ENCODE measurements at regions not wholly inside any gene's neighbourhood (a gene's known extent, or its start where the extent isn't known, plus 50 kb on each side); places are given as distances from the start of the nearest gene placed in this dataset.
A peak's percentile ranks its signal among the peaks of the same experiment; 100 is the strongest.
"Not testable (repeated sequence)": the region's sequence is repeated elsewhere in the genome, so short reads cannot be mapped to it uniquely, and the experiment has no call there.

DNA sequence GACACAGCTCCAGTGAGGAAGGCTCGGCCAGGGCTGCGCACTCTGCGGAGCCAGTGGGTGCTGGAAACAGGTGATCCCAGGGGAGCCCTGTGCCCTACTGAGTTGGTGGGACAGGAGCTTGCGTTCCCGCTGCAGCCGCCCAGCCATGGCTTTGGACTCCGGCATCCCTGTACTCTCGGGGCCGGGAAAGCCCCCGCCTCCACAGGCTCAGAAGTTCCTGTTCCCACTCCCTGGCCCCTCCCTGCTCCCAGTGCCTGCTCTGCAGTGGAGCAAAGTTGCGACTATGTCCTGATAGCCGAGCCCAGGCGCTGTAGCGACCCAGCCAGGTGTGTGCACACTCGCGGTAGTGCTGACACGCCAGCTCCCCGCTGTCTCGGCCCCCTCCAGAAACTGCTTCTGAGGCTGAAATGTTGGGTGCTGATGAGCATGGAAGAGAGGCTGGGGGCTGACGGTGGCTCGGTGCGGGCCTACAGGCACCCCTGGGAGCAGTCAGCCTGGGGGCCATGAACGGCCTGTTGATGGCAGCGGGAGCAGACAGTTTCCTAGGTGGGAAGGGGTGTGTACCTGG is 344.6 kb upstream of the MGAT4C start:
- H3K9me3 ChIP-seq (ENCODE audit: control insufficient read depth, low read length): no peaks in the 10 kb centered on the region
- H3K27ac ChIP-seq (ENCODE audit: low read length): no peak overlapping the region
- H3K27me3 ChIP-seq (ENCODE audit: control insufficient read depth, insufficient read depth): no peaks in the 10 kb centered on the region
- DNase-seq (peak in 1 of 3 donors; percentile 31), ATAC-seq (peak in 1 of 2 donors; percentile 19)
- WGBS: 96% methylated on average over 24 of the region's 24 CpGs
- intact Hi-C loops (cut with DNase I): no loop called here
- H3K4me3 ChIP-seq (ENCODE audit: low read length): no peak overlapping the region
- no peaks in the 10 kb centered on the region for H3K4me1 ChIP-seq (ENCODE audit: control insufficient read depth, insufficient read depth, low read length)

DNA sequence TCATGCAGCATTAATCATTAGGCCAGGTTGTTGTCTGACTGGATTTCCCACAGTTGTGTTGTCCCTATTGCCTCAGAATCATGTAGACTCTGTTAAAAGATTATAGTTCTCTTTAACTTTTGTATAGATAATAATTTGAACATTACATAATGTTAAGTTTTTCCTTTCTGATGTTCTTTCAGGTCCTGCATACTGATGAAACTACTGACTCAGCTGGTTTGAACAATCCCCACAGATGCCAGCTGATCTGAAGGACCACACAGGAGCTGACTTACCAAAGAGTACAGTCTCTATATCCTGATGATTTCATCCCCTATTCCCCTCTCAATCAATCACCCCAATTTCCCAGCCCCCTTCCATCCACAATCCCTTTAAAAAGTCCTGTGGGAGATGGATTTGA is 341.2 kb upstream of the MGAT4C start:
- Histone ChIP-seq H3K9me3 (ENCODE audit: control insufficient read depth, low read length) (no peaks in the 10 kb centered on the region), H3K27me3 (ENCODE audit: control insufficient read depth, insufficient read depth) (no peaks in the 10 kb centered on the region), H3K4me1 (ENCODE audit: control insufficient read depth, insufficient read depth, low read length) (no peaks in the 10 kb centered on the region), H3K4me3 (ENCODE audit: low read length) (no peak overlapping the region), H3K27ac (ENCODE audit: low read length) (no peak overlapping the region)
- no peak for DNase-seq
- intact Hi-C loops (cut with DNase I): no loop called here
- no peak for ATAC-seq

DNA sequence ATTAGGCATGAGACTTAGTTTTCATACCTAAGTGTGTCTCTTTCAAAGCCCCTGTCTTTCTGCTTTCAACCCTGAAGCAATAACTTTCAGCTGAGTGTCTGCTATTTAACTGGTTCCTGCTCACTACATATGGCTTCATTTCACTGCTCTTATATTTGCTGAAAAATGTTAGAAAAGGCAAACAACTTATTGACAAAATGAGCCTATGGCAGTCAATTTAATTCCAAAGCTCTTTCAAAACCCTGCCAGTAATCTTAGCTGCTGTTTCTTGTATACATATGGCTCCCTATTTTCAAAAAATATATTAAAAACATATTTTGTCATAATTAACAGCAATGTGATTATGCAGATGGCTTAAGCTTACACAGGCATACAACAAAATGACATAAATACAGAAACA is 334.1 kb upstream of the MGAT4C start:
- no peak for ATAC-seq
- Histone ChIP-seq H3K27ac (ENCODE audit: low read length) (no peak overlapping the region), H3K9me3 (ENCODE audit: control insufficient read depth, low read length) (no peaks in the 10 kb centered on the region), H3K4me1 (ENCODE audit: control insufficient read depth, insufficient read depth, low read length) (no peaks in the 10 kb centered on the region), H3K27me3 (ENCODE audit: control insufficient read depth, insufficient read depth) (no peaks in the 10 kb centered on the region), H3K4me3 (ENCODE audit: low read length) (no peak overlapping the region)
- no peak for DNase-seq
- intact Hi-C loops (cut with DNase I): no loop called here

DNA sequence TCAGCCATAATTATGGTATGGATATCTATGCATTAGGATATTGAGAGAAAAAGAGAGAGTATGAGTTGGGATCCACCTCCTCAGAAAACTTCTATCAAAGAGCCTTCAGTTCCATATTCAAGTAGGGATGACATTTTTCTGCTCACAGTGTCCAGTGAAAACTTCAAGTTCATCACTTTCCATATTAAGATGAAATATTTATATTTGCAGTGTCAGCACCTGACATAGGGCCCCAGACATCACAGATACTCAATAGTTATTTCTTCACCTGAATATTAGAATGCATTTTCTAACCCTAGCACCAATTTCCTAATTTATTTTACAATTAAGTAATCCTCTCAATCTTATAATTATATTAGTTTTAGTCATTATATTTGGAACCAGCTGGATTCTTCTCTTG is 318.0 kb upstream of the MGAT4C start:
- Histone ChIP-seq H3K4me1 (ENCODE audit: control insufficient read depth, insufficient read depth, low read length) (no peaks in the 10 kb centered on the region), H3K27me3 (ENCODE audit: control insufficient read depth, insufficient read depth) (no peaks in the 10 kb centered on the region), H3K27ac (ENCODE audit: low read length) (no peak overlapping the region), H3K4me3 (ENCODE audit: low read length) (no peak overlapping the region), H3K9me3 (ENCODE audit: control insufficient read depth, low read length) (no peaks in the 10 kb centered on the region)
- no peak for ATAC-seq
- intact Hi-C loops (cut with DNase I): no loop called here
- no peak for DNase-seq

DNA sequence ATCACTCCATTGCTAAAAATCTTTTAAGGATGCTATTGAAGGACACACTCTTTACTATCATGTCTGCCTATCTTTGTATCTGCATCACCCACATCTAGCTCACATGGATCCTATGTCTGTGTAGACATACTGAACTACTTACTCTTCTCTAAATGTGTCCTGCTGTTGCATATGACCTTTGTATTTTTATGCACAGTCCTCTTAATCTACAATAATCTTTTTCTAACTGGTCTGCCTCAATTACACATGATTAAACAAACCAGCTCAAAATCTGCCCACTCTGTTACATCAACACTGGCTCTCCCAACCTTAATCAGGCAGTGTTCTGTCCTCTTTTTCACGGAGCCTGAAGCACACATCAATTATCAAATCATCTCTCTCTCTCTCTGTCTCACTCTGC is 316.3 kb upstream of the MGAT4C start:
- 18% methylated on average over 1 of the region's 1 CpG for WGBS
- intact Hi-C loops (cut with DNase I): no loop called here
- no peaks in the 10 kb centered on the region for H3K9me3 ChIP-seq (ENCODE audit: control insufficient read depth, low read length)
- H3K27me3 ChIP-seq (ENCODE audit: control insufficient read depth, insufficient read depth): no peaks in the 10 kb centered on the region
- no peaks in the 10 kb centered on the region for H3K4me1 ChIP-seq (ENCODE audit: control insufficient read depth, insufficient read depth, low read length)
- H3K27ac ChIP-seq (ENCODE audit: low read length): no peak overlapping the region
- no peak for DNase-seq
- no peak for ATAC-seq
- no peak overlapping the region for H3K4me3 ChIP-seq (ENCODE audit: low read length)

DNA sequence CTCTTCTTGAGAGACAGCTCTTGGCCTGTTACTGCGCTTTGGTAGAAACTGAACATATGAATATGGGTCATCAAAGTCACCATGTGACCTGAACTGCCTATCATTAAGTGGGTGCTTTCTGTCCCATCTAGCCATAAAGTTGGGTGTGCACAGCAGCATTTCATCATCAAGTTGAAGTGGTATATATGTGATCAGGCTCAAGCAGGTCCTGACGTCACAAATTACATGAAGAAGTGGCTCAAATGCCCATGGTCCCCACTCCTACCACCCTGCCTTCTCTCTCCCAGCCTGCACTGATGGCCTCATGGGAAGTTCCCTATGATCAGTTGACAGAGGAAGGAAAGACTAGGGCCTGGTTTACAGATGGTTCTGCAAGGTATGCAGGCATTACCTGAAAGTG is 308.8 kb upstream of the MGAT4C start:
- Histone ChIP-seq H3K27ac (ENCODE audit: low read length) (no peak overlapping the region), H3K4me3 (ENCODE audit: low read length) (no peak overlapping the region), H3K9me3 (ENCODE audit: control insufficient read depth, low read length) (no peaks in the 10 kb centered on the region), H3K27me3 (ENCODE audit: control insufficient read depth, insufficient read depth) (no peaks in the 10 kb centered on the region), H3K4me1 (ENCODE audit: control insufficient read depth, insufficient read depth, low read length) (no peaks in the 10 kb centered on the region)
- no peak for ATAC-seq
- DNase-seq: no peak
- whole genome bisulfite sequencing: 95% methylated on average over 2 of the region's 2 CpGs
- intact Hi-C loops (cut with DNase I): no loop called here

DNA sequence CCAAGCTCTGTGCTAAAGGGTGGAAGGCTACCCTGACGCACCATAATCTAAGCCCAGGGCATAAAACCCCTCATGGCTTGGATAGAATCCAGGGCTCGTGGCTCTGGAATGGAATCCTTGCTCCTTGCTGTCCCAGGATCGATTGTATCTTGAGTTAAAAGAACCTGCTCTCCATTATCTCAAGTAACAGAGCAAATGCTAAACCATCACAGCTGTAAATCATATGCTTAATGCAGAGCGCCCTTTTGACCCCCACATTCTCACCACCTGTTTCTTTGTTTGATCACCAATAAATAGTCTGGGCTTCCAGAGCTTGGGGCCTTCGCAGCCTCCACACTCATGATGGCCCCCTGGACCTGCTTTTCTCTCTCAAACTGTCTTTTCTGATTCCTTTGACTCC is 299.3 kb upstream of the MGAT4C start:
- 74% methylated on average over 5 of the region's 5 CpGs for WGBS
- DNase-seq; H3K4me3 ChIP-seq (ENCODE audit: low read length); H3K27ac ChIP-seq (ENCODE audit: low read length); ATAC-seq; H3K27me3 ChIP-seq (ENCODE audit: control insufficient read depth, insufficient read depth); H3K9me3 ChIP-seq (ENCODE audit: control insufficient read depth, low read length); H3K4me1 ChIP-seq (ENCODE audit: control insufficient read depth, insufficient read depth, low read length); intact Hi-C loops (cut with DNase I): not testable (repeated sequence)

DNA sequence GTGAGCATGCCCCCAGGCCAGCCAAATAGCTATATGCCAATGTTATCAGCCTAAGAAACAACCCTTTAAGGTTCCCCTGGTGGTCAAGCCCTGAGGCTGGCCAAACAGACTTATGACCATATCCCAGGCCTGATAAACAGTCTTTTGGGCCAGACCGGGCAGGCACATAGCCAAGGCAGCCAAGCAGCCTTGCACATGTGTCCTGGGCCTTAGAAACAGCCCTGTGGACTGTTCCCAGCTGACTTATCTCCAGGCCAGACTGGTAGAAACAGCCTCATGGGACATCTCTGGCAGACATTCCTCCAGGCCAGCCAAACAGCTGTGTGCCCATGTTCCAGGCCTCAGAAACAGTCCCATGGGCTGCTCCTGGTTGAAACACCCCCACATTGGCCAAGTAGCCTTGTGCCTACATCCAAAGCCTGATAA is 295.0 kb upstream of the MGAT4C start:
- Histone ChIP-seq H3K4me1 (ENCODE audit: control insufficient read depth, insufficient read depth, low read length) (no peaks in the 10 kb centered on the region), H3K27ac (ENCODE audit: low read length) (peak overlapping the region; percentile 20), H3K9me3 (ENCODE audit: control insufficient read depth, low read length) (no peaks in the 10 kb centered on the region), H3K27me3 (ENCODE audit: control insufficient read depth, insufficient read depth) (no peaks in the 10 kb centered on the region), H3K4me3 (ENCODE audit: low read length) (no peak overlapping the region)
- peak; percentile 83 to 95 for ATAC-seq
- WGBS: 53% methylated on average over 1 of the region's 1 CpG
- DNase-seq: peak; percentile 75 to 92 (median 90)
- intact Hi-C loops (cut with DNase I): no loop called here

DNA sequence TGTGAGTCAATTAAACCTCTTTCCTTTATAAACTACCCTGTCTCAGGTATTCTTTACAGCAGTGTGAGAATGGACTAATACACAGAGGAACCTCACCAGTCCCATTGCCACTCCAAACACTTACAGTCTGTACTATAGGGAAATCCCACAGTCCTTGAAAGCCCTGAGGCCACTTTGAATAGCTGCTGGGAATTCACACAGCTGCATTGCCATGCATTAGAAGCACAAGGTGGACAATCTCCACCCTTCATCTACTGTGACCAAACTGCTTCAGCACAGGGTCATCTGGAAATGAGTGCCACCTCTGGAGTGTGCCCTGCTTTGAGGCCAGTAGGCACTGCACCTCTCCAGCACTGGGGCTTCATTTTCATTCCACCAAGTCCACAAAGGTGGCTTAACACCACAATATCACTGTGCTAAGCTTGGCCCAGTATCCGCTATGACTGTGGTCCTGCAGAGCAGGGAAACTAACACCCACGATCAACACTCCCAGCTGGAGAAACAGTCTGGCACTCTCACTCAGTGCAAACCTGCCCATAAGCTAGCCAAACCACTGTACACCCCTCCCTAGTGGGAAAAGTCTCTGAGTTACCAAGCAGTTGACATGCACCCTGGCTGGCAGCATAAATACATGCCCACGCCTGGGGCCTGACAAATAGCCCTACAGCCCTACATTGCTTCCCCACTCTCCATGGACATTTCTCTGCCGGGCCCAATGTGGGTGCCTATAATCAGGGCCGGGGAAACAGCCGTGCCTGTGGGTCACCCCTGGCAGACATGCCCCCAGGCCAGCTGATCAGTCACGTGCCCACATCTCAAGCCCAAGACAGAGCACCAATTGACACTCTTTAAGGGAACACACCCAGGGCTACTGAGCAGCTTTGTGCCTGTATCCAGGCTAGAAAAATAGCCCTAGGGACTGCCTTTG is 294.3 kb upstream of the MGAT4C start:
- ATAC-seq (peak; percentile 16 to 32), DNase-seq (peak in 1 of 3 donors; percentile 49)
- H3K27ac ChIP-seq (ENCODE audit: low read length): peak overlapping the region; percentile 20
- 78% methylated on average over 7 of the region's 7 CpGs for WGBS
- no peaks in the 10 kb centered on the region for H3K27me3 ChIP-seq (ENCODE audit: control insufficient read depth, insufficient read depth)
- no peaks in the 10 kb centered on the region for H3K9me3 ChIP-seq (ENCODE audit: control insufficient read depth, low read length)
- H3K4me3 ChIP-seq (ENCODE audit: low read length): no peak overlapping the region
- no peaks in the 10 kb centered on the region for H3K4me1 ChIP-seq (ENCODE audit: control insufficient read depth, insufficient read depth, low read length)
- intact Hi-C loops (cut with DNase I): no loop called here

DNA sequence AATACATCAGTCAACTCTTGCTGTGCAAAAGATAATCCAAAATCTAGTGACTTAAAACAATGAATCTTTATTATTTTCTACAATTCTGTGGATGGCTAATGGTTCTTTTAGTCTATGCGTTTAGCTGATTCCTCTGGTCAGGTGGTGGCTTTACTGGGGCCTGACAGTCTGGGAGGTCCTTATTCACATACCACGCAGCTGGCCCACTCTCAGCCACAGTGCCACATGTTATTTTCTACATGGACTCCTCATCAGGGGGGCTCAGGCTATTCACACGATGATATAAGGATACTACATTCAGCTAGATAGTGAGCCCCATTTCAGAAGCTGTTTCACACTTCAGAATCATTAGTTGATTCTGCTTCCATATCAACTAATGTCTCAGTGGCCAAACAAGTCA is 287.5 kb upstream of the MGAT4C start:
- no peak overlapping the region for H3K4me3 ChIP-seq (ENCODE audit: low read length)
- no peaks in the 10 kb centered on the region for H3K9me3 ChIP-seq (ENCODE audit: control insufficient read depth, low read length)
- no peak for DNase-seq
- no peaks in the 10 kb centered on the region for H3K4me1 ChIP-seq (ENCODE audit: control insufficient read depth, insufficient read depth, low read length)
- WGBS: 36% methylated on average over 3 of the region's 3 CpGs
- intact Hi-C loops (cut with DNase I): no loop called here
- no peak for ATAC-seq
- H3K27me3 ChIP-seq (ENCODE audit: control insufficient read depth, insufficient read depth): no peaks in the 10 kb centered on the region
- H3K27ac ChIP-seq (ENCODE audit: low read length): no peak overlapping the region

DNA sequence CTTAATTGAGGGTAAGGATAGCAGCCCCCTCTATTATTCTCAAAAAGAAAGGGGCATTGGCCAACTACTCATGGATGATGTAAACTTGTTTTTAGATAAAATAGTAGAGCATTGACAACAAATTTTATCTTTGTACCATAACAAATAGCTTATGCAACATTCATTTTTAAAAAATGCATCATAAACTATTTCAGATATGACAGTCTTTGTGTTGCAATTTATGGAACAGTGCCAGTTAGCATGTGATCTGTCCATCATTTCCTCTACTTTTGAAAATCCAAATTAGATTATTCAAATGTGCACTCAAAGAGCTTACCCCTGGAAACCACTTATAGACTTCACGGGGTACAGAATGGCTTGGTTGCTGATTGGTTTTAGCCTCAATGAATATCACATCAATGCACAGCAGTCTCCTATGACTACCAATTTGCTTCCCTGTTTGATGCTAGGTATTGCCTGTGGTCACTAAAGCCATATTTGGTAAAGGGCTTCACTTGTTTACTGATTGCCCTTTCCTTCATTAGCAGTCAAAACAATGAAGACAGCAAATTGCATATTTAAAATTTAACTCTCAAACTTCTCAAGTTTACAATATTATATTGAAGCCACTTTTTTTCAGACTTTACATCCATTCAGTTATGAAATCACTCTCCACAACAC is 274.9 kb upstream of the MGAT4C start:
- H3K27ac ChIP-seq (ENCODE audit: low read length): no peak overlapping the region
- DNase-seq (no peak), ATAC-seq (no peak)
- H3K9me3 ChIP-seq (ENCODE audit: control insufficient read depth, low read length): no peaks in the 10 kb centered on the region
- H3K27me3 ChIP-seq (ENCODE audit: control insufficient read depth, insufficient read depth): no peaks in the 10 kb centered on the region
- intact Hi-C loops (cut with DNase I): no loop called here
- WGBS: 83% methylated on average over 1 of the region's 1 CpG
- no peak overlapping the region for H3K4me3 ChIP-seq (ENCODE audit: low read length)
- no peaks in the 10 kb centered on the region for H3K4me1 ChIP-seq (ENCODE audit: control insufficient read depth, insufficient read depth, low read length)

Data from right cardiac atrium (tissue), 5 donors.